DMS153 (cell line): ENCODE measurements at regions not wholly inside any gene's neighbourhood (a gene's known extent, or its start where the extent isn't known, plus 50 kb on each side); places are given as distances from the start of the nearest gene placed in this dataset.
"Not testable (repeated sequence)": the region's sequence is repeated elsewhere in the genome, so short reads cannot be mapped to it uniquely, and the experiment has no call there.

ENCODE experiments used
- DNase-seq: peaks from one replicate; lab custom pipeline; 2025; lab: John Stamatoyannopoulos, UW

DNA sequence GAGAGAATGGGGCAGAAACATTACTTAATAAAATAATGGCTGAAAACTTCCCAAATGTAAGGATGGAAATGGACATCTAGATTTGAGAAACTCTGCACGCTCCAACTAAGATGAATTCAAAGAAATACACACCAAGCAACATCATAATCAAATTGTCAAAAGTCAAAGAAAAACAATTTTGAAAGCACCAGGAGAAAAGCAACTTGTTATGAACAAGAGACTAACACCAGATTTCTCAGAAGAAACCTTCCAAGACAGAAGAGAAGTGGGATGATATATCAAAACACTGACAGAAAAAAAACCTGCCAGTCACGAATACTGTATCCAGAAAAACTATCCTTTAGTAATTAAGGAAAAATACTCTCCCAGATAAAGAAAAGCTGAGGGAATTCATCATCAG, 208.6 kb upstream of the SAMSN1 start:
- no peak for DNase-seq

DNA sequence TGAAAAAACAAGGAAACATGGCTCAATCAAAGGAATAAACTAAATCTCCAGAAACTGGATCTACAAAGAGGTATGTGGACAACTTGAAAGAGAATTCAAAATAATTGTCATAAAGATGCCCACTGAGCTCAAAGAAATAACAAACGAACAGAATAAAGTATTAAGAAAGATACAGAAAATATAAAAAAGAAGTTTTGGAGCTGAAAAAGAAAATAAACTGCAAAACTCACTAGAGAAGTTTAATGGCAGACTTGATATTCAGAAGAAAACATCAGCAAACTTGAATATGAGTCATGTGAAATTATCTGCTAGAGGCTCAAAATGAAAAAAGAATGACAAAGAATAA, 208.1 kb upstream of the SAMSN1 start:
- no peak for DNase-seq

DNA sequence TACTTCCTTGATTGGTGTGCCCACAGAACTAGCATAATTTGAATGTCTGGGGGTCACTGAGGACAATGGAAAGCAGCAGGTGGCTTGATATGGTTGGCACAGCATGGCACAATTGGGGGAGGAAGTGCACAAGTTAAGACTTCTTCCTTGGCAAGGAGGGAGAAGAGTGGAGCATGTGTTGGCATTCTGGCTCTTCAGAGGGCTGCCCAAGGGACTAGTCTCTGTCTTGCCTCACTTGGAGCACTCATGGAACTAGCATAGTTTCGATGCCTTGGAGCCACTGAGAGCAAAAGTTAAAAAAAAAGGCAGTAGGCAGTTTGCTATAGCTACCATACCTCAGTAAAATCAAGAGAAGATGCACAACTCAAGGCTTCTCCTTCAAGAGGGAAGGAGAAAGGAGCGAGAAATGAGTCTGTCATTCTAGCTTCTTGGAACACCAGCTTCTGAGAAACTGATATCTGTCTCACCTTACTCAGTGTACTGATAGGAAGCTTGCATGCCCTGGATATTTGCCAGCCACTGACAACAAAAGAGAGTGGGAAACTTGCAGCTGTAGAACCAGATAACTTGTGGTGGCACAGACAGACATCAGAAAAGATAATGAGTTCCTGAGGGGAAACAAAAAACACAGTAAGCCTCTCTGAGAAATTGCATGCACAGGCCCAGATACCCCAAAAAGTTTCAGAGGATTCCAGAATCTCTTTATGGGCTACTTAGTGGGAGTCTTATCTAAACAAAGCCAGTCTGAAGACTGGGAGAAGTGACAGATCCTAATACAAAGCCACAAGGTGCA, 207.5 kb upstream of the SAMSN1 start:
- no peak for DNase-seq

DNA sequence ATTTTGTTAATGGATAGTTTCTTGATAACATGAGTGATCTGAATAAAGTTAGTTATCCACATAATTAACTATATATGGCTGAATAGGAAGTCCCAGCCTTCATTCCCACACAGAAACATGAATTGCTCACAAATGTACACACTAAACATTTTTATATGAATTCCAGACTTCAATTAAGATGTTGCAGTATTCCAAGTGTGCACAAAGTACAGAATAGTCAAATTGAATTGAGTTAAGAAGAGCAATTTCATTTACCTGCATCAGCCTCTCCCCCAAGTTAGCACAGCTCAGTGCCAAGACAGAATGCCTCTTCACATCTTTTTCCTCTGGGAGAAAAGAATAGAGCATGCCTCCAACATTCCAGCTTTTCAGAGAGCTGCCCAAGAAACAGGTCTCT, 207.0 kb upstream of the SAMSN1 start:
- DNase-seq: no peak

DNA sequence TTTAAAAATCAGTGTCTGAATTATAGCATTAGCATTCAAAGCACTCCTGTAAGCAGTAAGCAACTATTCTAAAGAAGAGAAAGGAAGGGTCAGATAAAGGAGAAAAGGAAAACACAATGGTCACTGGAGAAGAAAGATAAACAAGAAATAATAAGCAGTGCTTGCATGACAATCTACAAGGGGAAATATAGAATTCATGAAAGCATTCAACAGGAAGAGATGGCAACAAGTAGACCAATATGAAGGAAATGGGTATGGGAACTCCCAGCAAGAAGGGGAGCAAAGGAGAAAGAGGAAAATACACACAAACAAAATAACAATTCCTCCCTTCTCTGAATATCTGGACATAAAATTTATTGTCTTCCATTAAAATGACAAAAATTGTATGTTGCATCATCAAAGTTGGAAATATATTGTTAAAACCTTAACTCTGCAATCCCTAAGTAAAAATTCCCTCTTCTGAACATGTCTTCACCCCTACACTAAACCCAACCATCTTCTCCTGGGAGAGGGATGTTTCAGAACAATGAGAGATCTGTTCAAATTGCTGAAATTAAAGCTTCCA, 206.3 kb upstream of the SAMSN1 start:
- DNase-seq: no peak

DNA sequence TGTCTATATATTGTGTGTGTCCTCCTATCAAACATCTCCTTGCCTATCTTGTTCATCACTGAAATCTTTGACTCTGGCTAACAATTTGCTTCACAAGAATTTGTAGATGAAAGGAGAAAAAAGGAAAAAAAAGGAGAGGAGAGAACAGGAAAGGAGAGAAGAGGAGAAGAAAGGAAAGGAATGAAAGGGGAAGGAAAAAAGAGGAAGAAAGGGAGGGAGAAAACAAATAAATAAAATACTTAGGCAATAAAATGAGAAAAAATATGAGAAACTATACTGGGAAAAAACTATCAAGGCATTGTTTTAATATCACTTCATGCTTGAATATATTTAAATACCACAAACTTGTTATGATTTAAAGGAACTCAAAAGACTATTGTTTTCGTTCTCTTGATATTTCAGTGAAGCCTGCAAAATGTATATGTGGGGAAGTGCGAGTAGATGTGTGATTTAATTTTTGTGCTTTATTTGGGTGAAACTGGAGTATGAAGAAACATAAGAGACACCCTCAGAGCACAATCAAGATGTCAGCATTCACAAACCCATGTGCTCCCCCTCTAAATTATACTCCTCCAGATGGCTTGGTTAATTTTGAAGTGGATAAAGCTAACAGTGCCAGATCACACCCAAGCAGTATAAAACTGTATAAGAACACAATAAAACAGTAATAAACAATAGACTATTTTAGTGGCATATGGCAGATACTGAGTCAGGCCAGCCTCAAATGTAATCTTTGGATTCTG, 205.7 kb upstream of the SAMSN1 start:
- no peak for DNase-seq

DNA sequence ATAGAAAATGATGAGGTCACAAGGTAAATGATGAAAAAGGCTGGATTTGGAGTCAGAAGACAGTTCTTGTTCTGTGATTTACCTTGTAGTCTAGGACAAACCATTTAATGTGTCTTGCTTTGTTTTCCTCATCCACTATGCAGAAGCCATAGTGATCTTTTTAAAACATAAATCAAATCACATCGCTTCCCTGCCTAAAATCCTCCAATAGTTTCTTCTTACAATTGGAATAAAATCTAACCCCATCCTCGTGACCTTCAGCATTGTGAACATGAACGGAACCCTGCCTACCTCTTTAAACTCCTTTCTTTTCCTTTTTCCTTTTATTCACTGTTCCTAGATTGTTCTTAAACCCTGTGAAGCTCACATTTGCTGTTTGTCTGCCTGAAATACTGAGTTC, 204.9 kb upstream of the SAMSN1 start:
- DNase-seq: no peak

DNA sequence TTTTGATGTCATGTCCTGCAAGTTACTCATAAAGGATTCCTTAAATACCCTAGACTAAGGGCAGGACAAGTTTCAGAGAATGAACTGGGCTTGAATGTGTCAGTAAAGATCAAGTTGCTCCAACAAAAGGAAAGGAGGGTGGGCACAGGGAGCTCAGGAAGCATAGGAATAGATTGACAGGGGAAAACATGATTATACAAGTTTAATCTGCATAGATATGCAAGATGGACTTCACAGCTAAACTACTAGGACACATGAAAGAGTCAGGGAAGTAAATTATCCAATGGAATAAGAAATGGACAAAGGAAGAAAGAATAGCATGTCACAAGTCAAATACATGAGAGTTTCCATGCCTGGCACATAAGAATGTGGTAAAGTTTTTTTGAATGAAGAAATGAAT, 203.9 kb upstream of the SAMSN1 start:
- DNase-seq: no peak

DNA sequence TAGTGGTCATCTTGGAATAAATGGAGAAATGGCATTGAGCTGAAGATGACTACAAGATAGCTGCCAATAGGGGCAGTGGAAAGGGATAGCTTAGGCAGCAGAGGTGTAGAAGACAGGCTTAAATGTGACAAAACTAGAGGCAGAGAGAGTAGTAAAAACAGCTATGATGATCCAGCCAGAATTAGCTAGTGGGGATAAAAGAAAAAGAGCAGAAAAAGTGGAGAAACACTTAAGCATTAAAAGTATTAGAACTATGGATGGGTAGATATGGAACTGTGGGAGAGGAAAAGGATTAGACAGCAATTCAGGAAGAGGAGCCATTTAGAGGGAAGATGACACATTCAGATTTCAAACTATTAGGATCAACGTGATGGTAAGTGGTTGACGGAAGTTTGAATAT, 202.5 kb upstream of the SAMSN1 start:
- no peak for DNase-seq

DNA sequence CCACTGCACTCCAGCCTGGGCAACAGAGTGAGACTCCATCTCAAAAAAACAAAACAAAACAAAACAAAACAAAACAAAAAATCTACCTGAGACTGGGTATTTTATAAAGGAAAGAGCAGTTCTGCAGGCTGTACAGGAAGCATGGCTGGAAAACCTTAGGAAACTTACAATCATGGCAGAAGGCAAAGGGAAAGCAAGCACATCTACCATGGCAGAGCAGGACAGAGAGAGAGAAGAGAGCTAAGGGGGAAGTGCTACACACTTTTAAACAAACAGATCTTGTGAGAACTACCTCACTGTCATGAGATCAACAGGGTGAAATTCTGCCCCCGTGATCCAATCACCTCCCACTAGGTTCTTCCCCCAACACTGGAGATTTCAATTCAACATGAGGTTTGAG, 198.3 kb upstream of the SAMSN1 start:
- DNase-seq: no peak

DNA sequence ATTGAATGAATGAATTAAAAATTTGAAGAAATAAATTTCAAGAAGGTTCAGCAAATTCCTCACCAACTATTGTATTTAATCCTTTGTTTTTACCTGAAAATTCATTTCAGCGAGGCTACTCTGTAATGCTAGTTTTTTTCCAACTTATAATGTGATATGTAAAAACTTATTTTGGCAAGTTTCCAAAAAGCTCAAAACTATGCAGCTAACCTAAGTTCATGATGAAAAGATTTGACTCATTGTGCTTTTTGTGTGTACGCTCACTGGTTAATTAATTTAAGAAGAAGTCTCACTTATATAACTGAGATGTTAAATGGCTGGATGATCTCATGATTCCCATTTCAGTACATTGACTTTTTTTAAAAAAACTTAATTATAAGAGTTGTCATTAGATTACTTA, 196.0 kb upstream of the SAMSN1 start:
- DNase-seq: no peak

DNA sequence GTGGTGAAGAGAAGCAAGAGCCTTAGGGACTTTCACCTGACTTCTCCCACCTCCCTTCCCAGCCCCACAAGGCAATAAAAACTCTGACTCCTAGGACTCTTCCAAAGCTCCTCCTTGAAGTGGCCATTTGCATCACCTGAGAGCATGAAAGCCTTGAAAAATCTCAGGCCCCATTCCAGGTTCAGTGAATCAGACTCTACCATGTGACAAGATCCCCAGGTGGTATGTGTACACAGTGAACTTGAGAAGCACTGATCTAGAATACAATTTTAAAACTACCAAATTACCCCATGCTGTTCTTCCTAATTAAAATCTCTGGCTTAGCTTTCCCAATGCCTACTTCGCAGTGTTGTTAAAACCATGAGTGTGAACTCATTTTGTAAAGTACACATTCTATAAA, 195.1 kb upstream of the SAMSN1 start:
- no peak for DNase-seq

DNA sequence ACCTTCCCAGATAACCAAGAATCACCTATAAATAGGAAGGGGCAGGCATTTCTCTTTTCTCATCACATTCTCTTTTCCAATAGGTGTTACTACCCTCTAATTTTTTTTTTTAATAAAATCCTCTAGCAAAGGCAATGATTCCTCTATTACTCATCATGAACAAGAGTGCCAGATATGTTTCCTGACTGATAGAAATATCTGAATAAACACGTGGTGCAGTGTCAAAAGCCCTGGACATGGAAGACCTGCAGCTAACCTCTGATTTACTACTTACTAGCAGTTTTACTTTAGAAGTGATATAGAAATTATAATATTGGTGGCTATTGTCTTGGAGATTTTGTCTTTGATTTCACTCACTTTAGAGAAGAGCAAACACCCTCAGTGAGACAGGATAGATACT, 194.6 kb upstream of the SAMSN1 start:
- no peak for DNase-seq

DNA sequence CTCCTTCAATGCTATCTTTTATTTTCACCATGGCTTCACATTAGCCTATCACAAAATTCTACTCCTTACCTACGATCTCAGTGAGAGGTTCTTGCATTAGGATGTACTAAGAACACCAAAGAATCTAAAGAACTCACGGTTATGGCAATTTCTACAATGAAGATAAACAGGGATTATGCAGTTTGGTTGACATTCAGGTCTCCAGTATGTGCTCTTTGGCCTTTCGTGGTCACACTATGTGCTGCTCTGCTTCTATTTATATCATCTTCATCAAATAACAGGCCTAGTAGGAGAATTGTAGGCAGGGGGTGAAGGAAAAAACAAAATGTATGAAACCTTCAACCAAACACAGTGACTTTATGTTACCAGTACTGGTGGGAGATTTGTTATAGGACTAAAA, 194.0 kb upstream of the SAMSN1 start:
- DNase-seq: no peak

DNA sequence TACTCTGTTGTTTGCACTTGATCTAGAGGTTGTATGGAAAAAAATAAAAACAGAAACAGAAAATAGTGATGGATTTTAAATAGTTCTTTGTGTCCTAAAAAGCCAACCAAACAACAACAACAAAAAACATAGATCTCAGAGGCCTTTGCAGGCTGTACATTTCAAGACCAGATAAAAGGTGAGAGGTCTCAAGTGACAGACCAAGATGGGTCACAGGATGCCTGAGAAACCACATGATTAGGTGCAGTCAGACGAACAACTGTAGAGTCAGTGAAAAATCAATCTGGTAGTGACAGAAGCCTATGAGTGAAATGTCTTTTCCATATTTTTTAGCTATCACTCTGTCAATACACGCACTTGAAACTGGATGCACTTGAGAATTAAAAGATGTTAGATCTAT, 193.5 kb upstream of the SAMSN1 start:
- DNase-seq: no peak

DNA sequence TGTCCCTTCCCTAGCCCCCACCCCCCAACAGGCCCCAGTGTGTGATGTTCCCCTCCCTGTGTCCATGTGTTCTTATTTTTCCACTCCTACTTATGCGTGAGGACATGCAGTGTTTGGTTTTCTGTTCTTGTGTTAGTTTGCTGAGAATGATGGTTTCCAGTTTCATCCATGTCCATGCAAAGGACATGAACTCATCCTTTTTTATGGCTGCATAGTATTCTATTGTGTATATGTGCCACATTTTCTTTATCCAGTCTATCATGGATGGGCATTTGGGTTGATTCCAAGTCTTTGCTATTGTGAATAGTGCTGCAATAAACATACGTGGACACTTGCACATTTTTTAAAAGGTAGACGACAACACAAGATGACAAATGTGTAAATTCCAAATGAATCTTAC, 192.5 kb upstream of the SAMSN1 start:
- DNase-seq: not testable (repeated sequence)

DNA sequence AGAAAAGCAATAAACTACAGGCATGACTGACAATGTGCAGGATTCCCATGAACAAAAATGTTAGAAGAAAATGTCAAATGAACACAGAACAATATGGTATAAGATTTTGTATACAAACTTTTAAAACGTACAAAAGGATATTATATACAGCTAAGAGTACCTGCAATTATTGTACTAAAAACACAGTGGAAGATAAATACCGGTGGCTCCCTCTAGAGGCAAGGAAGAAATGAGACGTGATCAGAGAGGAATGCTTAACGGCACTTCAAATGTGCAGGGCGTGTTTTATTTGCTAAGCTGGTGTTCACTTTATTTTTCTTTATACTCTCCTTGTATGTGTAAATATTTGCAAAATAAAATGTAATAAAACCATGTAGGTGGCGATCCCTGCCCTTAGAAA, 191.8 kb upstream of the SAMSN1 start:
- DNase-seq: no peak

DNA sequence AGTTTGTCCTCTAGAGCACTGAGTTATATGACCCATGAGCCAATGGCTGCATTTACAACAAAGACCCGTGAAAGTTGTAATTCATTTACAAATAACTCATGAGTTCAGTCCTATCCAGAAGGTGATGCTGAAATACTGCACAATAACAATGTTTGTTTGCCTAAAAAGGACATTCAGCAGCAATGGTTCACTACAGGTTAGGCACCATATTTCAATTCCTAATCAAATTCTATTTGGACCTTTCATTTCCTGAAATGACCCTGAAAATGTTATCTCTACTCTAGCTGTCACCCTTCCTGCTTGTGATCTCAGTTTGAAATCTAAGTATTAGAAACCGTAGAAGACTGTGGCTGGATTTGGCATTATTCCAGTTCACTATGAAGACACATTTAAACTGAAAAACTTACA, 191.2 kb upstream of the SAMSN1 start:
- no peak for DNase-seq

DNA sequence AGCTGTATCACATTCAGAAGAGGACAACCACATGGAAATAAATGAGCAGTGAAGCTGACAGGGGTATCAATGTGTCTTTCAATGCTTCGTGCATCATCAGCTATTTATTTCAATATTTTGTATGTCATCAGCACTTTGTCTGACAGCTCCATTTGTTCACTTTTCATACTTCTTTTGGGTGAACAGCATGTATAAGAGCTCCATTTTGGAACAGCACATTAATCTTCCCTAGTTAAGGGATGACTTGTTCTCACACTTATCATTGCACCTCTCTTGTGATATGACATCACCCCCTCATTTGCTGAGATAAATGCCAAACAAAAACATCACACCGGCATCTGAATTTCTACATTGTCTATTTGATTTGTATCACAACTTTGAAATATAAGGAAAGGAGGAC, 190.6 kb upstream of the SAMSN1 start:
- DNase-seq: no peak

DNA sequence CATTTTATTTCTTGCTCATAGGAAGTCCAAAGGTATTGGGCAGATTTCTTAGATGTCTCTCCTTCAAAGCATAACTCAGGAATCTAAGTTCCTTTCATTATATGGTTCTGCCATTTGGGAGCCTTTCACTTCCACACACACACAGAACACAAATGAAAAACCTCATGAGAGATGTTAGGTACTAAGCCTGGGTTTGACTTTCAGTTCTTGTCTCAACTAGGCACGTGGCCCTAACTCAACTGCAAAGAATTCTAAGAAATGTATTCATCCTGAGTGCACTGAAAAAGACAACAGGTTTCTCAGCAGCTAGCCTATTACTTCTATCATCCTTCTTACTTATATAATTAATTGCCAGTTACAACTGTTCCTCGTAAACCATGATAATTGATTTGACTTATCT, 190.0 kb upstream of the SAMSN1 start:
- DNase-seq: no peak

DNA sequence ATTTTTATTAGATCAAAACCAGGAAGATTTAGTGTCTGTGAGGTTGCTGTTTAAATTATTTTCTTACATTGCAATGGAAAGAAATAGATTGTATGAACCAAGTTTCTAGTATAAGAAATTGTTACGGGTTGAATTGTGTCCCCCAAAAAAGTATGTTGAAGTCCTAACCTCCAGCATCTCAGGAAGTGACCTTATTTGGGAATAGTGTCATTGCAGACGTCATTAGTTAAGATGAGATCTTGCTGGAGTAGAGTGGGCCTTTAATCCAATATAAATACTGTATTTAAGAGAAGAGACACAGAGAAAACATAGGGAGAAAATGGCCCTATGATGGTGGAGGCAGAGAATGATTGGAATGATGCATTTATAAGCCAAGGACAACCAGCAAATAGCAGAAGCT, 188.7 kb upstream of the SAMSN1 start:
- no peak for DNase-seq

DNA sequence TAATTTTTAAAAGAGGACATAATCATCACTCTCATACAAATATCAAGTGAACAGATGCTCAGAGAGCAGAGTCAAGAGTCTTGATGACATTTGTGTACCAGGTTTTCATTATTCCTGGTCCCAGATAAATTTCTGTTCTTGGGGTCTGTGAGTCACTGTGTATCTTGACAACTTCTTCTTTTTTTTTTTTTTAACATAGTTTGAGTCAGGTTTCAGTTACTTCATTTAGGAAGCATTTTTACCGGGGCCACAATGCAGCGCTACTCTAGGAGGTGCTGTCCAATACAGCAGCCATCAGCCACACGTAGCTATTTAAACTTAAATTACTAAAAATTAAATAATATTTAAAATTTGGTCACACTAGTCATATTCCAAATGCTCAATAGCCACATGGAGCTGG, 188.1 kb upstream of the SAMSN1 start:
- no peak for DNase-seq

DNA sequence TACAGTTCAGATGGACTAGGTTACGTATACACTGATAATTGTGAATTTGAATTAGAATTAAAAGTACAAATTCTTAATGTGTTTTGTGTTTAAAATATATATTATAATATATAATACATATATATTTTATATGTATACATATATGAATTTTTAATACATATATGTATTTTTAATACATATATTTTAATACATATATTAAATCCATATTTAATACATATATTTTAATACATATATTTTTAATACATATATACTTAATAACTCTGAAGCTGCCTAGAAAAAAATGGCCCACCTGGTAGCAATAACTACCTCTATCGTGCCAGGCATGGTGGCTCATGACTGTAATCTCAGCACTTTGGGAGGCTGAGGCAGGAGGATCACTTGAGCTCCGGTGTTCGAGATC, 179.1 kb upstream of the SAMSN1 start:
- no peak for DNase-seq
